NCI-H1048 (cell line): ENCODE measurements at regions not wholly inside any gene's neighbourhood (a gene's known extent, or its start where the extent isn't known, plus 50 kb on each side); places are given as distances from the start of the nearest gene placed in this dataset.

ENCODE experiments used
- DNase-seq: peaks from one replicate; lab custom pipeline; 2025; lab: John Stamatoyannopoulos, UW

DNA sequence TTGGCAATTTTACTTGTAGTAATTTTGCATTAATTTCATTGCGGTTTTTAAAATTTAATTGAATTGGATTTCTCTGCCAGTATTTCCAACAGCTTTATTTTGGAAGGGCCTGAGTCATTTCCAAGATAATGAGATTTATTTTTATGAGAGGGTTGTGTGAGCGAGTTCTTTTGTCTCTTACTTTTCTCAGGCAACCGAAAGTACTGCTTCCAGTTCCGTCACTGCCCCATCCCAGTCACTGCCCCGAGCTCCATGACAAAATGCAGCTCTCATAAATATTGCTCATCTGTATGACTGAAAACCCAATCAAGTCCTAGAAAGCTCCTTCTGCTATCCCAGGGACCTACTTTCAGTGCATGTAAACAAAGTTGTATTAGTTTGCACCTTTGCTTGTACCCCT lies 468.4 kb upstream of the SEMA3D start:
- DNase-seq: no peak

DNA sequence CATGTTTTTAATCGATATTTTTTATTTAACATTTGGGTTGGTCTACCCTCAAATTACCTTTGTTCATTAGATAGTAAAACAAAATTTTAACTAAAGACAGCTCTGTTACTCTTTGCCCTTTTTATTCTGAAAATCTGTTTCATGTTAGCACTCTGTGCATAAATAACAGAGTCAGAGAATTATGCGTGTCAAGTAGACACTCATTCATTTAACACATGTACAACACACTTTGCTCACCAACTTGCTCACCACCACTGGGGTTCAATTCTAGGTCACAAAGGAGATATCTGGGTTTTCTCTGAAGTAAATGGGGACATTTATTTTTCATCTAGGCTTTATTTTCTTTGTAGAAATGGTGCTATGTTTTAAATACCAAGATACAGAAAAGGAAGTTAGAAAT lies 457.4 kb upstream of the SEMA3D start:
- no peak for DNase-seq

DNA sequence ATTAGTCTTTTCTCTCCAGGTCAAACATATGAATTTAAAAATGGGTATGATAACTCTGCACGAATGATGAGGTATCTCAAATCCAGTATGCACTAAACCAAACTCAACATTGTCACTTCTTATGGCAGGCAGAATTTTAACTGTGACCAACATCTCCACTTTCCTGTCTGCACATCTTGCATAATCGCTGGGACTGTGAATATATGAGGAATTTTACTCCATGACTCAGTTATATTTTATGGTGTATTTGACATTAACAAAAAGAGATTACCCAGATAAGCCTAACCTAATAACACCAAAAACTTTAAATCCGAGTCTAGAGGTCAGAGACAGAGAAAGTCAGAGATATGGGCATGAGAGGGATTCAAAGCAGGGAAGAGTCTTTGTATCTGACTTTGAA lies 454.5 kb upstream of the SEMA3D start:
- no peak for DNase-seq

DNA sequence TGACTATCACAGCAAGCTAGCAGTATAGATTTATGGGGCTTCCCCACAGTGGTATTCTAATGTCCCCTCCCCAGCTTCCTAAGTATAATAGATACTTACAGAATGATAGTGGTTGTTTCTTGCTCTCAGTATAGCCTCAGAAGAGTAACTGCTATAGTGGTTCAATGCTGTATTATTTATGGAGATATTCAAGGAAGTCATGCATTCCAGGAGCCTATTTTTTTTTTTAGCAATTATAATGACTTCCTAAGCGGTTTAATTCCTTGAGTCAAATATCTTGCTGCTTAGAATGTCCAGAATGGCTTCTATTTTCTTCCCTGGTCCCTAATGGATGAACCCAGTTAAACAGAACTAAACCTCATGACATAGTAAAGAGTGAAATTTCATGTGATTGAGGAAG lies 451.5 kb upstream of the SEMA3D start:
- no peak for DNase-seq

DNA sequence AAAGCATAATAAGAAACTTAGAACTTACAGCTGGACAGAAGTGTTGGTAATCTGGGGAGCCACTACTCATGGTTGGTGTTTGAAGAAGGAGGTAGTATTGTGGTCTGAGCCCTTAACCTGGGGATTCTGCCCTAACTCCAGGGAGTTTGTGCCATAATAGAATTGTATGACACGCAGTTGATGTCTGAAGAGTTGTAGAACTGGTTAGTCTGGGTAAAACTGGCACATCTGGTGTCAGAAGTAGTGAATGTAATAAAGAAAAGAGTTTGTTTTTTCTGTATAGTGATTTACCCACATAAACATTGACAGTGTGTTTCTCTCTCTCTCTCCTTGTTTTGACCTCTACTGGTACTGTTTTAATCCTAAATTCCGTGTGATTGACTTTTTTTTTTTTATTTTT lies 448.1 kb upstream of the SEMA3D start:
- no peak for DNase-seq

DNA sequence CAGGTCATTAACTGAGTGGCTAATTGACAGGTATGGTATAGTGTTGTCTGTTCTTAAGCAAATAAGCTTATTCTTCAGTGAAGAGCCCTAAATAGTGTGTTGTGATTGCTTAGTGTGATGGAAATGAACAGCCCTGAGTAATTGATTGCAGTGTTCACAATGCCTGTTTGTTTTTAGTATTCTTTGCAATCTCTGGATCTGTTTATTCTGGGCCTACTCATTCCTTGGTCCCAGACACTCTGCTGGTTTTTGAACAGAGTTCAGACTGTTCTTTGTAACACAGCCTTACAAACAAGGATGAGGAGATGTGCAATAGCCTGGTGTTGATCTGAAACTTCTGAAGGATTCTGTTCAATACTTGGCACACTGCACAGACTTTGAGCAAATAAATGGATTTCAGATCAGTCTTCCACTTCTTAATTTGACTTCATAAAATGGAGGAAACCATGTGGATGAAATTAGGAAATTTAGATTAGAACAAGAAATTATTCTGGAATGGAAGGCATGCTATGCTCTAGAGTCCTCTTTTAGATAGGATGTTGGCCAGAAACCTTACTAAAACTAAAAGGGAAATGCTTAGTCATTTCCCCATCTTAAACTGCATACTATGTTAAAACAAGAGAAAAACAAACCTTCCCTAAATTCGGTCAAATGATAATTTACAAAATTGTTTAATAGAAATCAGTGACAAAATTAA lies 444.2 kb upstream of the SEMA3D start:
- DNase-seq: no peak

DNA sequence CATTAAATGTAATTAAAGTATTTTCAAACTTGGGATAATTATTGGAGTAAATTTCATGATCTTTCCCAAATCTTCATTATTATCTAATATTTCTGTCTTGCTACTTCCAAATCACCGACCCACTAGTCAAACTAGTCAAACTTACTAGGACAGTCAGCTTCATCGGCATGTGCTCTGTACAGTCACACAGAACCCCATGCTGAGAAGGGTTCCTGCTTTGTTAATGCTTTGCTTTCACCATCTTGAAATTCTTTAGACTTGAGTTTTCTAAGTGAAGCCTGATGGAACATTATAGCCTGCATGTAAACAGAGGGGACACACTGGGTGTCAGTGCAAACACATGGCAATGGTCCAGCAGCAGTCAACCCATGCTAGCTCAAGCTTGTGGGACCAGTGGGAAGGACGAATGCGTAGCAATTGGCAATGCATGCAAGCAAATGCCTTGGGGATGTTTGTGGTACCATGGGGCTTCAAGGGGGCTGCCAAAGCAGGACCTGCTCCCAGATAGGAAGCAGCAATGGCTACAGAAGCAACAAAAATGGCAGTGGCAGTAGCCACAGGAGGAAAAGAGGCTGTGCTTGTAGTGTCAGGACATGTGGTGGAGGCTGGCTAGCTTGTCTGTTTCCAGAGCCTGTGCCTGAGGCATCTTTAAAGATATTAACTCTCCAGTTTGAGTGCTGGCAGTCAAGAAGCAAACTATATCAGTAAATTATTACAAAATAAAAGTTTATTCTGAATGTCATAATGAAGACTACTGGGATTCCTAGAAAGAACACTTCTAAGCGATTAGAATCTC lies 441.1 kb upstream of the SEMA3D start:
- no peak for DNase-seq

DNA sequence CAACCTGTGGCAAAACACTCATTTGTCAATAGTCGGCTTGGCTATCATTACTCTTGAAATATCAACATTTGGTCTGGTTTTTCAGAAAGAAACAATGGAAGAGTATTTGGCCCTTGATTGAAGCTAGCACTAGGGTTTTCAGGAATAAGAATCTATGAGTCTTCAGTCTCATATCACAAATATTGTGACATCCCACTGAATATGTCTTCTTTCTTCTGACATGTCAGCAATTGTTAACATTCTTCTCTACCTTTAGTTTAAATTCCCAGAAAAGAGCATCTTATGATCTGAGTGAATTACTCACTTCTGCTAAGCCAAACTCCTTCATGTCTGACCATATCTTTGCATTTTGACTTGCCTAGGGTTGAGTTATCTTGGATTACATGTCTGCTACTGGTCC lies 435.2 kb upstream of the SEMA3D start:
- DNase-seq: no peak

- no peak for DNase-seq
Measured at GRCh38 chr7:85620936-85621685, 434.3 kb upstream of the SEMA3D start.

- DNase-seq: no peak
Measured at GRCh38 chr7:85619236-85619635, 432.4 kb upstream of the SEMA3D start.

DNA sequence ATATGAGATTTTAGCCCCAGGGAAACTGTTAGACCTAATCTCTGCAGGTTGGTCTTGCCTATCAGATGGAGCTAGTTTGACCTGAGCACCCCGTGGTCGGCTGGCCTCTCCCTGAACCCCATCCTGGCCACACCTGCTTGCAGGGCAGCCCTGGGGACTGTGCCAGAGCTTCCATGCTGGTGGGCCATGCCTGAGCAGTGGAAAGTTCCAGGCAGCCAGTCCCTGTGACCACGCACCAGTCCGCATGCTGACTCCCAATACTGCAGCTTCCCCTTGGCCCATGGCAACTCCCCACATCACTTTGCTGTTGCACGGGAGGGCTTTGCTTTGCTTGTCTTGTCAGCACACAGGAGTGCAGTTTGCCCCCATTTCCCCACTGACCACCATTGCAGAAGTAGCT lies 427.8 kb upstream of the SEMA3D start:
- no peak for DNase-seq

DNA sequence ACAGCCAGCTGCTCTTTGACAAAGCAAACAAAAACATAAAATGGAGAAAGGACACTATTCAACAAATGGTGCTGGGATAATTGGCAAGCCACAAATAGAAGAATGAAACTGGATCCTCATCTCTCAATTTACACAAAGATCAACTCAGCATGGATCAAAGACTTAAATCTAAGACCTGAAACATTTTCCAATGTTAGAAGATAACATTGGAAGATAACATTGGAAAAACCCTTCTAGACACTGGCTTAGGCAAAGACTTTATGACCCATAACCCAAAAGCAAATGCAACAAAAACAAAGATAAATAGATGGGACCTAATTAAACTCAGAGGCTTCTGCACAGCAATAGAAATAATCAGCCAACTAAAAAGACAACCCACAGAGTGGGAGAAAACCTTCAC lies 425.7 kb upstream of the SEMA3D start:
- DNase-seq: no peak

GRCh38 chr7:85608804-85609203 lies 421.9 kb upstream of the SEMA3D start:
- no peak for DNase-seq

- DNase-seq: no peak
Measured at GRCh38 chr7:85602196-85602595, 415.3 kb upstream of the SEMA3D start.

DNA sequence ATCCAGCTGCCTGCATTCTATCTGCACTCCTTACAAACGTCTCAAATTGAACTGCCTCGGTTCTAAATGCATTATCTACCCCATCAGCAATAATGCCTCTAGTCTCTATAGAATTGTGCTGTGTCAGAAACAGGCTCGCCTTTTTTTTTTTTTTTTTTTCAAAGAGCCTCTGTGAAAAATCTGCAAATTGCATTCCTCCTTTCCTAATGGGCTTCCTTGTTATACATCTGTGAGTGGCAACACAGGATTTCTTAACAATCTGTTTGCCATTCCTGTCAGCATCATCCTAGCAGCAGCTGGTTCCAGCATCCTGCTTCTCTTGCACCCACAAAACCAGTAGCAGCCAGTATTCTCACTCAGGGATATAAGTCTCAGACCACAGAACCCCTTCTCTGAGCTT lies 413.5 kb upstream of the SEMA3D start:
- DNase-seq: no peak

DNA sequence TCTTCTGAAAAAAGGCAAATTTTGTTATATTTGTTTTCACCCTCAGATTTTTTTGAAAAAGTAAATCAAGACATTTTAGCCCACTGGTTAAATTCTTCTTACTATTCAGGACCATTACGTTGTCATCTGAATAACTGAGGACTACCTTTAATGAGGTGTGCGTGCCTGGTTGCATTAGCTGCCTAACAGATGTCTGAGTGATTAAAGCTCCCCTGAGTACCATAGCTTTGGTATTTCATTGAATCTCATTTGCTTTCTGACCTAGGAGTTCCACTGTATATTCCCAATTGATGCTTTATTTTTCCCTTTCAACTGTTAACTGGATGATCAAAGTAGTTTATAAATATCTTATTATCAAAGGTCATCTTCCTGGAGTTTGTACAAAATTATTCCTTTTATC lies 410.0 kb upstream of the SEMA3D start:
- no peak for DNase-seq

DNA sequence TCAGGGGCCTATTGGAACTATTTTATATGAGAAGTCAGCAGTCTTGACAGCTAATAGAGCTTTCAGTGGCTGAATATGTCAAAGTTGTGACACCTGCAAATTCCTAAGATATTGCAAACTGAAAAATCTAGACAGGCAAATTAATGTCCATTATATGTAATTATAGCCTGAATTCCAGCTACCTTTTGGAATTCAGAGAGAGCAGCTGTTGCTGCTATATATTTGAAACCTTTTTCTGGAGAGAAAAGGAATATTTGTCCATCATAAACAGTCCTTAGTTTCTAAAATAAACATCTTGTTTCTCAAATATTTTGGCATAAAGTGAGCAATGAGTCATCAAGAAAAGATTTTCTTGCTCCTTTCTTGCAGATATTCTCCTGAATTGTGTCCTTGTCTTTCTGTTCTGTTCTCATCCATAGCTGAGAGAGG lies 408.9 kb upstream of the SEMA3D start:
- no peak for DNase-seq

DNA sequence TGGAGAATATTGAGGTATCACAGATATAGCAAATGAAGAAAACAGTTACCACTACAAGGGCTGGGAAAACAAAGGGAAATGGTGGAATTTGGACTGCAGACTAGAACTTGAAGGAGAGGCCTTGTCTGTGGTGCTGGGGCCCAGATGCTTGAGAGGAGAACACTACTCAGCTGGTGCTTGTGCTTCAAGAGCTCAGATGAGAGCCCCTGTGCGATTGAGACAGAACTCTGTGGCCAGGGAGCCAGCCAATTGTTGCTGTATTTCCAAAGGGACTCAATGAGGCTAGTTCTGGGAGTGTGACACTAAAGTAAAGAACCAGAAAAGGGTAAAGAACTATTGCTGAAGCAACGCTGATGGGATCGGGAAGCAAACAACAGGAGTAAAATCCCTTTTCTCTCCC lies 406.5 kb upstream of the SEMA3D start:
- DNase-seq: no peak

DNA sequence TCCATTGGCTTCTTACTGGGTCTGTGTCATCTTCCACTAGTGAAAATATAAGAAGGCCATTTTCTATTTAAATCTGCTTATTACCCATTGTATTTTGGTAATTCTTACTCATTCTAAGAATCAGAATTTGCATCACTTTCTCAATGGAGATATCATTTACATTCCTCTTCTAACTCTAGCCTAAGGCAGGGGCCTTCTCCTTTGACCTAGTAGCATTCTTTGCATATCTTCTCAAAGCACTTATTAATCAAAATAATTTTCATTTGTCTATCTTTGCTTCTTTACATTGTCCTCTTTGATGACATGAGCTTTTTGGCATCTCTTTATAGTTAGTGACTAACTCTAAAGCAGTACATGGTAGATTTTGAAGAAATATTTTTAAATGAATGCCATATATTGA lies 400.9 kb upstream of the SEMA3D start:
- no peak for DNase-seq

DNA sequence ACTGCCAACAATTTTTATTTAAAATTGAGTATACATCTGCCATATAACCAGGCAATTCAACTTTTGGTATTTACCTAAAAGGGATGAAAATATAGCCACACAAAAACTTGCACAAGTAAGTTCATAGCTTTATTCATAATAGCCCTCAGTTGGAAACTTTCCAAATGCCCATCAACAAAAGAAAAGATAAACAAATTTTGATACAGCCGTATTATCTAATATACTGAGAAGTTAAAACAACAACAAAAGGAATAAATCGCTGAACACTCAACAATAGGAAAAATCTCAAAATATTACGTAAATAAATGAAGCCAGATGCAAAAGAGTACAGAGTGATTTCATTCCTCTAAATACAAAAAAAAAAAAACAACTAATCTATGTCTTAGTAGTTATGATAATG lies 399.2 kb upstream of the SEMA3D start:
- no peak for DNase-seq

- DNase-seq: no peak
Measured at GRCh38 chr7:85583131-85583953, 396.5 kb upstream of the SEMA3D start.

GRCh38 chr7:85573844-85574243 lies 387.0 kb upstream of the SEMA3D start:
- no peak for DNase-seq
